ENCODE measurements at regions not wholly inside any gene's neighbourhood (a gene's known extent, or its start where the extent isn't known, plus 50 kb on each side); places are given as distances from the start of the nearest gene placed in this dataset.
"Not testable (repeated sequence)": the region's sequence is repeated elsewhere in the genome, so short reads cannot be mapped to it uniquely, and the experiment has no call there.

- no peaks in the 10 kb centered on the region for H3K36me3 Mint-ChIP-seq (ENCODE audit: insufficient read depth, unreplicated experiment)
- intact Hi-C loops (cut with micrococcal nuclease; ENCODE audit: unreplicated experiment): no loop called here
- TF ChIP-seq, protein P1, sequence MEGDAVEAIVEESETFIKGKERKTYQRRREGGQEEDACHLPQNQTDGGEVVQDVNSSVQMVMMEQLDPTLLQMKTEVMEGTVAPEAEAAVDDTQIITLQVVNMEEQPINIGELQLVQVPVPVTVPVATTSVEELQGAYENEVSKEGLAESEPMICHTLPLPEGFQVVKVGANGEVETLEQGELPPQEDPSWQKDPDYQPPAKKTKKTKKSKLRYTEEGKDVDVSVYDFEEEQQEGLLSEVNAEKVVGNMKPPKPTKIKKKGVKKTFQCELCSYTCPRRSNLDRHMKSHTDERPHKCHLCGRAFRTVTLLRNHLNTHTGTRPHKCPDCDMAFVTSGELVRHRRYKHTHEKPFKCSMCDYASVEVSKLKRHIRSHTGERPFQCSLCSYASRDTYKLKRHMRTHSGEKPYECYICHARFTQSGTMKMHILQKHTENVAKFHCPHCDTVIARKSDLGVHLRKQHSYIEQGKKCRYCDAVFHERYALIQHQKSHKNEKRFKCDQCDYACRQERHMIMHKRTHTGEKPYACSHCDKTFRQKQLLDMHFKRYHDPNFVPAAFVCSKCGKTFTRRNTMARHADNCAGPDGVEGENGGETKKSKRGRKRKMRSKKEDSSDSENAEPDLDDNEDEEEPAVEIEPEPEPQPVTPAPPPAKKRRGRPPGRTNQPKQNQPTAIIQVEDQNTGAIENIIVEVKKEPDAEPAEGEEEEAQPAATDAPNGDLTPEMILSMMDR (IDR thresholded peaks at IDR 0.05; ENCODE audit: insufficient read depth in 1 of 2, low read depth in 1 of 2, low read length in 1 of 2, severe bottlenecking in 1 of 2, unreplicated experiment in 1 of 2): no peak
- Histone ChIP-seq H3K4me1 (no peaks in the 10 kb centered on the region), H3K4me3 (ENCODE audit: low read depth, low read length) (no peak overlapping the region), H3K27me3 (replicated peaks; ENCODE audit: control insufficient read depth, insufficient read depth, low read length) (no peaks in the 10 kb centered on the region), H3K36me3 (ENCODE audit: control insufficient read depth, insufficient read depth, low read length) (no peaks in the 10 kb centered on the region), H3K9me3 (no peaks in the 10 kb centered on the region)
- H3K9me3 Mint-ChIP-seq (ENCODE audit: unreplicated experiment): no peaks in the 10 kb centered on the region
- ChIA-PET CTCF (no interaction called here), POLR2A (no interaction called here)
- no TSS peak for BruUV-seq (replicated peaks)
- no peak overlapping the region for H3K27ac Mint-ChIP-seq (ENCODE audit: unreplicated experiment)
- DNase-seq: no peak
- H3K4me1 Mint-ChIP-seq (ENCODE audit: low read depth, unreplicated experiment): no peaks in the 10 kb centered on the region
- peaks cover 6% of the 10 kb centered on the region for H3K27me3 Mint-ChIP-seq (ENCODE audit: insufficient read depth, unreplicated experiment)
- no peak overlapping the region for H3K4me3 Mint-ChIP-seq (ENCODE audit: unreplicated experiment)
These were observed 129.5 kb upstream of the MRPS30 start for GRCh38 chr5:44679214-44679613.

- Histone ChIP-seq H3K36me3 (ENCODE audit: control insufficient read depth, insufficient read depth, low read length) (no peaks in the 10 kb centered on the region), H3K27me3 (replicated peaks; ENCODE audit: control insufficient read depth, insufficient read depth, low read length) (no peaks in the 10 kb centered on the region), H3K9me3 (no peaks in the 10 kb centered on the region), H3K4me3 (ENCODE audit: low read depth, low read length) (no peak overlapping the region), H3K4me1 (no peaks in the 10 kb centered on the region)
- ChIA-PET POLR2A (no interaction called here), CTCF (no interaction called here)
- H3K4me1 Mint-ChIP-seq (ENCODE audit: low read depth, unreplicated experiment): no peaks in the 10 kb centered on the region
- no peaks in the 10 kb centered on the region for H3K9me3 Mint-ChIP-seq (ENCODE audit: unreplicated experiment)
- intact Hi-C loops (cut with micrococcal nuclease; ENCODE audit: unreplicated experiment): no loop called here
- no peak overlapping the region for H3K27ac Mint-ChIP-seq (ENCODE audit: unreplicated experiment)
- no peaks in the 10 kb centered on the region for H3K36me3 Mint-ChIP-seq (ENCODE audit: insufficient read depth, unreplicated experiment)
- H3K4me3 Mint-ChIP-seq (ENCODE audit: unreplicated experiment): no peak overlapping the region
- H3K27me3 Mint-ChIP-seq (ENCODE audit: insufficient read depth, unreplicated experiment): peaks cover 6% of the 10 kb centered on the region
- no TSS peak for BruUV-seq (replicated peaks)
- TF ChIP-seq, protein P1 (IDR thresholded peaks at IDR 0.05; ENCODE audit: insufficient read depth in 1 of 2, low read depth in 1 of 2, low read length in 1 of 2, severe bottlenecking in 1 of 2, unreplicated experiment in 1 of 2): no peak
- DNase-seq: no peak
These were observed 133.5 kb upstream of the MRPS30 start for GRCh38 chr5:44675296-44675695.

DNA sequence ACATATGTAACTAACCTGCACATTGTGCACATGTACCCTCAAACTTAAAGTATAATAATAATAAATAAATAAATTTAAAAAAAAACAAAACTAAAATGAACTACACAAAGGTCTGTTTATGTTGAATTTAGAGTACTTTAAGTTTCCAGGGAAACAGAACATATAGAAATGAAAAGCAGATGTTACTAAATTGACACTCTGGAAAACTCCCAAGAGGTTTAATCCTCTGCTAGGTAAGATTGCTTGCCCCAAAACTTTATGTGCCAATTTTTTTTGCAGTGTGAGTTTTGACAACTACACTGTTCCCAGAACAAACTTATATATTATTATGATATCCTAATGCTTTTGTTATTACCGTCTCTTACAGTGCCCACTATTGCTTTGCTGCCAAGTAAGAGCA lies 134.3 kb upstream of the MRPS30 start:
- no peak overlapping the region for H3K27ac Mint-ChIP-seq (ENCODE audit: unreplicated experiment)
- TF ChIP-seq, protein P1 (IDR thresholded peaks at IDR 0.05; ENCODE audit: insufficient read depth in 1 of 2, low read depth in 1 of 2, low read length in 1 of 2, severe bottlenecking in 1 of 2, unreplicated experiment in 1 of 2): no peak
- H3K4me1 Mint-ChIP-seq (ENCODE audit: low read depth, unreplicated experiment): no peaks in the 10 kb centered on the region
- intact Hi-C loops (cut with micrococcal nuclease; ENCODE audit: unreplicated experiment): no loop called here
- BruUV-seq (replicated peaks): no TSS peak
- Histone ChIP-seq H3K4me3 (ENCODE audit: low read depth, low read length) (no peak overlapping the region), H3K9me3 (no peaks in the 10 kb centered on the region), H3K27me3 (replicated peaks; ENCODE audit: control insufficient read depth, insufficient read depth, low read length) (no peaks in the 10 kb centered on the region), H3K36me3 (ENCODE audit: control insufficient read depth, insufficient read depth, low read length) (no peaks in the 10 kb centered on the region), H3K4me1 (no peaks in the 10 kb centered on the region)
- ChIA-PET CTCF (no interaction called here), POLR2A (no interaction called here)
- no peaks in the 10 kb centered on the region for H3K36me3 Mint-ChIP-seq (ENCODE audit: insufficient read depth, unreplicated experiment)
- peaks cover 6% of the 10 kb centered on the region for H3K27me3 Mint-ChIP-seq (ENCODE audit: insufficient read depth, unreplicated experiment)
- H3K4me3 Mint-ChIP-seq (ENCODE audit: unreplicated experiment): no peak overlapping the region
- no peaks in the 10 kb centered on the region for H3K9me3 Mint-ChIP-seq (ENCODE audit: unreplicated experiment)
- DNase-seq: no peak

- BruUV-seq (replicated peaks); DNase-seq; H3K36me3 ChIP-seq (ENCODE audit: control insufficient read depth, insufficient read depth, low read length); H3K36me3 Mint-ChIP-seq (ENCODE audit: insufficient read depth, unreplicated experiment); H3K27ac Mint-ChIP-seq (ENCODE audit: unreplicated experiment); H3K4me1 Mint-ChIP-seq (ENCODE audit: low read depth, unreplicated experiment); H3K4me3 ChIP-seq (ENCODE audit: low read depth, low read length); H3K9me3 ChIP-seq; POLR2A ChIA-PET; H3K4me3 Mint-ChIP-seq (ENCODE audit: unreplicated experiment); CTCF ChIA-PET; H3K27me3 Mint-ChIP-seq (ENCODE audit: insufficient read depth, unreplicated experiment); H3K4me1 ChIP-seq; H3K9me3 Mint-ChIP-seq (ENCODE audit: unreplicated experiment); intact Hi-C loops (cut with micrococcal nuclease; ENCODE audit: unreplicated experiment); H3K27me3 ChIP-seq (replicated peaks; ENCODE audit: control insufficient read depth, insufficient read depth, low read length): not testable (repeated sequence)
These were observed 140.3 kb upstream of the MRPS30 start for GRCh38 chr5:44668471-44668870.

Data from Caco-2 (cell line).